GM18511 (cell line): ENCODE measurements at regions not wholly inside any gene's neighbourhood (a gene's known extent, or its start where the extent isn't known, plus 50 kb on each side); places are given as distances from the start of the nearest gene placed in this dataset.
"Not testable (repeated sequence)": the region's sequence is repeated elsewhere in the genome, so short reads cannot be mapped to it uniquely, and the experiment has no call there.

Source experiments
- ATAC-seq: cut with Tn5 transposase; IDR thresholded peaks from one replicate; pipeline ENCODE4 v1.9.1; 2021; ENCODE audit warnings: mild to moderate bottlenecking, moderate library complexity; ENCODE audit not compliant: unreplicated experiment

DNA sequence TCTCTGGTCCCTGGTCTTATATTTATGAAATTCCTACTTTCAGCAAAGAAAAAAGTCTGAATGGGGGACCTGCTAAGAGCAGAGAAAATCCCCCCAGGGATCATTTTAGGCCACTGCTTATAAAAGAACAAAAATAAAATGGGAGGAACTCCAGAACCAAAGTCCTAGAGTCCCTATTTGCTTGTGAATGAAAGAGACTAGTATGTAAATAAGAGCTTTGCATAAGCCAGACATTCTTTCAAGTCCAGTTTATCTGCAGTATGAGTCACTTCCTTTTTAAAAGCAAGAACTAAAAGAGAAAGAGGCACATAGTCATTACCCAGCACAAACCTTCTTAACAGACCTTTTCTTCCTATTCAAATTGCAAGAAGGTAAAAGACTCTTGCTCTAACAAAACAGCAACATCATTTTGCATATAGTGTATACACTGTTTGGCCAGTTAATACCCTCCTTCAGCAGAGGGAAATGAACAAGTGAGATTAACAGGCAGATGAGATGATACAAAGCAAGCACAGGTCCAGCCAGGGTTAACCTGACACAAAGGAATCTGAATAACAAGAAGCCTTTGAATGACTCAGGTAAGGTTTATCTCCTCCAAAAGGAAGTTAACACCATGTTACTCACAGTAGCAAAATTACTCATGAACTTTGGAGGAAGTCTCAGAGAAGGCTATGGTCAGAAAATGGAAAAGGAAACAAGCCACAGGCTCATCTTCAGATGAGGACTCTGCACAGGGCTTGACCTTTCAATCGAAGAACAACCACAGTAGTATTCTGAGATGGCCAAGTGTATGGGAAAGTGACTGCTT lies 87.3 kb downstream of the PHLDA1 start:
- peak; percentile 94 for ATAC-seq

DNA sequence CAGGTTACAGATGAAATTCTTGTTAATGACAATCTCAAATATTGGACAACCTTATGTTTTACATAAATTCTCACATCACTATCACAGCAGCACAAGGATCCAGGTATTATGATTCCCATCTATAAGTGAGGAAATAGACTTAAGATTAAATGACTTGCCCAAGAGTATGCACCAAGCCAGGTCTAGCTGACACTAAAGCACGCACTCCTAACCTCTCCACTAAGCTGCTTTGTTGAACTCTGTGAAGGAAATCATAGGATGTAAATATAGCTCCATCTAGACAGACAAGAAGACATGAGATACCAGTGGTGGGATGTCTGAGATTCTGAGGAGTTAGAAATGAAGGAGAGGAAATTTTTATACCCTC lies 87.9 kb downstream of the PHLDA1 start:
- ATAC-seq, result no peak

DNA sequence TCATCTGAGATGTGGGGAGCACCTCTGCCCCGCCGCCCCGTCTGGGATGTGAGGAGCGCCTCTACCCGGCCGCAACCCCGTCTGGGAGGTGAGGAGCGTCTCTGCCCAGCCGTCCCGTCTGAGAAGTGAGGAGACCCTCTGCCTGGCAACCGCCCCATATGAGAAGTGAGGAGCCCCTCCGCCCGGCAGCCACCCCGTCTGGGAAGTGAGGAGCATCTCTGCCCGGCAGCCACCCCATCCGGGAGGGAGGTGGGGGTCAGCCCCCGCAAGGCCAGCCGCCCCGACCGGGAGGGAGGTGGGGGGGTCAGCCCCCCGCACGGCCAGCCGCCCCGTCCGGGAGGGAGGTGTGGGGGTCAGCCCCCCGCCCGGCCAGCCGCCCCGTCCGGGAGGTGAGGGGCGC lies 89.9 kb downstream of the PHLDA1 start:
- ATAC-seq, result not testable (repeated sequence)

DNA sequence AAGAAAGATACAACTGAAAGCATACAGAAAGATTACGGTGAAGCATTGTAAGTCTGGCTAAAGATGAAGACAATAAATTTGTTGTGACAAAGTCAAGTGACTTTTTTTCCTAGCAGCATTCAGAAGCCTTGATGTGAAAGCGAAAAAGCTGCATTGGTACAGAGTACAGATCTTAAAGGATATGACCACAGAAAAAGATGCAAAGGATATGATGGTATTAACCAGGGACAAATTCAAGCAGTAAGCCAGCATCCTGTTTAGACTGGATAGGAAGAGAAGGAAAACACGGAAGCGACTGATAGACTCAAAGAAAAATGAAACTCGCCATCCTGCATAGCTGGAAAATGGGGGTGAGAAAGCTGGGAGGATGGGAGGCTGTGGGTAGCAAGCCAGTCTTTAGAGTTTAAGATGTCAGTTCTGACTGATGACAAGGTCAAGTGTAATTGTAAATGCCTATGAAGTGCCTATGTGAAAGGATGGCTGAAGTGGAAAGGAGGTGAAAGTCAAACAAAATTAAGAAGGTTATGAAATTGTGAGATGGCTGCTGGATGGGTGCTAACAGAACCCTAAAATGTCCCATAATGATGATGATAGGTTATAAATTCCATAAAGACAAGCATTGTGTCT lies 92.4 kb downstream of the PHLDA1 start:
- no peak for ATAC-seq

DNA sequence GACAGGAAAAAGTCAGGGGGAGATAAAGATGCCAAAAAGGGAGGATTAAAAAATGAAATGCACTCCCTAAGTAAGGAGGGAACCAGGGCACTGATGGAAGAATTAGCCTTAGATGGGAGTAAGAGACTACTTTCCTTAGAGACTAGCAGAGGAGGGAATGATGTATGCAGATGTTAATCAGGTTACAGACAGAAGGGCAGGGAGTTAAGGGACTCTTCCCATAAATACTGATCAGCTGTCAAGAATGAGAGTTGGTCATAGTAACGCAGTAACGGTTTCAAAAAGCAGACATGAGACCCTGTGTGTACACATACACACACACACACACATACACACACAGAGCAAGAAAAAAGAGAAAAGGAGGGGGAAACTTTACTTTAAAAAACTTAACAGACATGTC lies 93.4 kb downstream of the PHLDA1 start:
- ATAC-seq, result no peak

DNA sequence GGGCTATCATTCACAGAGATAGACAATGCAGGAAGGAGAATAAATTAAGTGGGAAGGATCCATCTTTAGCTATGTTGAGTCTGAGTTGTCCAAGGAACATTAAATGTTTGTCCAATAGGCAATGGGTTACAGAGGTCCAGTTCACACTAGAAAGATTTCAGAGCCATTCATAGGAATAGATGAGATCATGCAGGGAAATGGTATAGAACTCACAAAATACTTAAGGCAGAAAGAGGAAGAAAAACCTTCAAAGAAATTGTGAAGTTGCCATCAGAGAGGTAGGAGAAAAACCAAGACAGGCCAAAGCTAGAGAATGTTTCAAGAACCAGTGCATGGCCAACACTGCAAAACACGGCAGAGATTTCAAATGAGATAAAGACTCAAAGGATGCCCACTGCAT lies 94.1 kb downstream of the PHLDA1 start:
- no peak for ATAC-seq

DNA sequence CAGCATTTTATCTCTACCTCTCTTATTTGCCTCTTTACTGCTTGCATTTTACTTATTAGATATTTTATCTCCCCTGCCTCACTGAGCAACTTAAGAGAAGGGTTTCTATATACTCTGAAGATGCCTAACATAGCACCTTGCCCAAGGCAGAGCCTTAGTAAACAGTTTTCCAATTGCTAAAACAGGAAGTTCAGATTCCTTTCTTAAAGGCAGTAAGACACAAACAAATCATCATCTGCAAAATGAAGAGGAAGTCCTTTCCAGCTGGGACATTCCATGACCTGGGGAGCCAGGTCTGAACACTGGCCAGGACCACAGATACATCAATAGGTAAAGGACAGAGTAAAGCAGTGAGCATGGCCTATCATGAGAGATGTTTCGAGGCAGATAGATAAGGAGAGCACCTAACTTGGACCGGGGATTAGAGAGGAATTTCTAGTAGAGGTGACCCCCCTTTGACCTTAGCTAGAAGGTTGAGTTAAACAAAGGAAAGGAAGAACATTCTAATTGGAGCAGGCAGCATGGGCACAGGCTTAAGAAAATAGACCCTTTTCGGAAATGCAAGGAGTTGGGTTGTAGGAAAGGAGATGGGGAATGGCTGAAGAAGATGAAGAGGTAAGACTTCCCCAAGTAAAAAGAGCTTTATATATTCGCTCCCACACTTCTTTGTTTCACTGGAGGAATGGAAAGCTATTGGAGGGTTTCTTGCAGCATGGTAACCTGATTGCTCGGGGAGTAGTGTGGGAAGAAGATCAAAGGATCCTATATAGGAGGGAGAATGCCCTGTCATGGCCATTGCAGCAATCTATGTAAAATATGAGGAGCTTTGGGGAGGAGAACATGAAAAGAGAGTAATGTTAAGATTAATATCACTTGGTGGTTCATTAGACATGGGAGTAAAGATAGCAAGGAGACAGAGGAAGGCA lies 94.8 kb downstream of the PHLDA1 start:
- ATAC-seq, result no peak

DNA sequence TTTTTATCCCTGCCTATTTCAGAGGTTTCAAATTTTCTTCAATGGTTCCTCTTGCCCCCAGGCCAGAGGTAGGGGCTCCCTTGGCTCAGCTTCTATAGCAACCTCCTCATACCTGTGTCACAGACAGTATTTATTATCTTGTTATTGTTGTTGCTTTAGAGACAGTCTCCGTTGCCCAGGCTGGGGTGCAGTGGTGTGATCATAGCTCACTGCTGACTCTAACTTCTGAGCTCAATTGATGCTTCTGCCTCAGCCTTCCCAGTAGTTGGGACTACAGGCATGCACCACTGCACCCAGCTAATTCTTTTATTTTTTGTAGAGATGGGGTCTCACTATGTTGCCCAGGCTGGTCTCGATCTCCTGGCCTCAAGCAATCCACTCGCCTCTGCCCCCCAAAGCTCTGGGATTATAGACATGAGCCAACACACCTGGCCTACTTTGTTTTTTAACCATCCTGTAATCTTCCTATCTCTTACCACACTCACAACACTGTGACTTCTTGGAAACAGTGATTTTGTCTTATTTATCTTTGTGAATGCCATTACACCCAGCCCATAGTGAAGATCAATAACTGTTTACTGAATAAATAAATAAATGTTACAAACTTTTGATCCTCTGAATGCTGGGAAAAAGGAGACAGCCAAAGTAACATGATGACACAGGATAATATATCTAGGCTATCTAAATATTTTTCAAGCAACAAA lies 95.9 kb downstream of the PHLDA1 start:
- no peak for ATAC-seq

DNA sequence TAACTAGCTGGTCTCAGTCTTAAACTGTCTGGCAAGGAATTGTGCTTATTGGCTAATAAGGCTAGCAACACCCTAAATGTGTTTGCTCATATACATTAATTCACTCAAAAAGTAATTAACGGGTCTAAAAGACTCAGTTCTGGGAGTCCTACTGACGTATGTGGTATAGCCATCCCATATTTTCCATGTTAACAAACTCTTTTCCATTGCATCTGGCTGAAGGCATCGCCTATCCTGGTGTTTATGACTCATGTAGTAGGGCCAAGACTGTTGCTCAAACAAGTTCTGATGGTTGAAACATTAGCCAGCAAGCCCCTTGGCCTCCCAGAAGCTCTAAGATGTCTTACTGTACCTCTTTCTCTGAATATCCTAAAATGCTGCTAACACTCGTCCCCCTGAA lies 98.5 kb downstream of the PHLDA1 start:
- ATAC-seq, result no peak

DNA sequence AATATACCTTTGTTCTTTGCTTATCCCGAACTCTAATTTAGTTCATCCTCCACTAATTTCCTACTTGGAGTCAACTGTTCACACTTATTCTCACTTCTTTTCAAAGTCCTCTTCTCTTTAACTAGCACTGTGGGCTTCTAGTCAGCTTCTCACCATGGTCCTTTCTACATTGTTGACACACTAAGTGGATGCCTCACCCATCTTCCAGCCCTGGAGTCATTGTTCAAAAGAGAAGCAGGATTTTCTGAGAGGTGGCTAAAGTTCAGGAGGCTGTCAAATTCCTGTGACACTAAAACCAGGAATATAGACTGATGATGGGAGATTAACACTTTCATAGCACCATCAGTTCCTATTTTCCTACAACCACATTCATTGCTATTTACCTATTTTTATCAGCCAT lies 99.3 kb downstream of the PHLDA1 start:
- ATAC-seq, result no peak

DNA sequence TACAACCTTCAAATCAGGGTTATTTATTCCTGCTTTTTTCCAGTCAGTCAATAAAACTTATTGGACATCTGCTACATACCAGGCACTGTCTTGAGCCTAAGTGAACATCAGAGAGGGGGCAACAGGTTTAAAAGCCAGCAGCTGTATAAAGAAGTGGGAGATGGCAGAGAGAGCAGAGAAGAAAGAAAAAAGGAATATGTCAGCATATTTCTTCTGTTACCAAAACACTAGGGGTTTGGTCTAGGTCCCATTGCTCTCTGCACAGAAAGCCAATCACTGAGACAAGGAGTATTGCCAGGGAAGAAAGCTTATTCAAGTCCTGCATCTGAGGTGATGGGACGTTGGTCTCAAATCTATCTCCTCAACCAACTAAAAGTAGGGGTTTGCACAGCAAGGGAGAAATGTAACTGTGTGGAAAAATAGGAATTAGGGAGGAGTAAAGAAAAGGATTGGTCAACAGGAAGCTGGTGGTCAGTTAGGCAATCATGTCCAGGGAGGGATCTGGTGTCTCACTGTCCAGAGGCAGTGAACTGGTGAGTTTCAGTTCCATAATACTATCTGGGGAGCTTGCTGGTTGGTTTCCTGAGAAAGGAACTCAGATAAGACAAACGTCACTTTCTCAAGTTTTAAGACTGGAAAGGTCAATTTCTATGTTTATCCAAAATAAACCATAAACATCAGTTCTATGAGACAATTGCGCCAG lies 107.5 kb downstream of the PHLDA1 start:
- ATAC-seq, result no peak

DNA sequence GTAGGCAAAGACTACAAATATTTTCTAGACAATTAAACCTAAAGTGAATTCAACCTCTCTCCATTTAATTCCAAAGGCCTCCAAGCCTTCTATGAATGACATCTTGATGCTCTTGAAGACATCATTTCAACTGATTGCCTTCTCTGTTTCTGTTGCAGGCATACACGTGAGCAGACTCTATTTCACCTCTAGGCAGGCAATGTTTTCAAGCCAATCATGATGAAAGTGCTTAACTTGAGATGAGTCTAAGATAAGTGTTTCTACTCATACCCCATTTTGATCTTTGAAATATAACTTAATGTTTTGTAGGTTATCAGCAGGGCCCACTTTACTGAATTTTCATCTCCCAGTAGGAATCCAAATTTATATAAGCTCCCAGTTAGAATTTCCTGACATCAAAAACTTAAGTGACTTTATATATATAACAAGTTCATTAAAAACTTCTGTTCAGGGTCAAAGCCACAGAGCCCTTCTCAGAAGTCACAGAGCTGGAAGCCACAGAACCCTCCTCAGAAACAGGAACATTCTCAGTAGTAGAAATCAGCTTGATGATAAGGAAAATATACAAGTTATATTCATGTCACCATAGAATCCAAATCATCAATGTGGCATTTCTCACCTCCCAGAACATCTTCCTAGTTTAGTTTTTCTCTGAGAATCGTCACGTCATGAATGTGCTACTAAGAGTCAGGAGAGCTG lies 108.5 kb downstream of the PHLDA1 start:
- no peak for ATAC-seq

DNA sequence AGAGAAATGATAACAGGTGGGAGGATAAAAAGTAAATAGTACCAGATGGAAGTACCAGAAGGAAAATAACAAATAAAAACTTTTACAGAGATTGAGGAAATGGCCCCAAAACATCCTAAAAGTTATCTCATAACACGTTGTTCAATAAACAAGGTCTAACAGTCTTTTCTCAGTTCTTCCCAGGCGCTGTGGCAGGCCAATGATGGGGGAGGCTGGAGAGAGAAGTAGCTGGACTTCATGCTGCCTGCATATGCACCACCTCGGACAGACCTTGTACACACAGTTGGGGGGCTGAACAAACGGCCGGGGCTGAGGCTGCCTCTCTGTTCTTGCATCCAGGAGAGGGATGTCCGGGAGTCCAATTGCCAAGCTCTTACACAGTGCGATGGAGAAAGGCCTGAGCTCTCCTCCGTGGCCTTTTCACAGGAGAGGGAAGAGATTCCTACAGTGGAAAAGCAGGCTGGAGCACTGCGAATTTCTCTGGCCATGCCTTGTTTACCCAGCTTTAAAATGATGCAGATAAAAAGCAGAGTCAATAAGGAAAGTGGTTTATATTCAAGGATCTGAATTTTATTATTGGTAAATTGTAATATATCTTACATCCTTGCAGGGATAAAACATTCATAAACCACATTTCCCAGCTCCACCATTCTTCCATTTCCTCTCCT lies 109.8 kb downstream of the PHLDA1 start:
- ATAC-seq, result no peak

DNA sequence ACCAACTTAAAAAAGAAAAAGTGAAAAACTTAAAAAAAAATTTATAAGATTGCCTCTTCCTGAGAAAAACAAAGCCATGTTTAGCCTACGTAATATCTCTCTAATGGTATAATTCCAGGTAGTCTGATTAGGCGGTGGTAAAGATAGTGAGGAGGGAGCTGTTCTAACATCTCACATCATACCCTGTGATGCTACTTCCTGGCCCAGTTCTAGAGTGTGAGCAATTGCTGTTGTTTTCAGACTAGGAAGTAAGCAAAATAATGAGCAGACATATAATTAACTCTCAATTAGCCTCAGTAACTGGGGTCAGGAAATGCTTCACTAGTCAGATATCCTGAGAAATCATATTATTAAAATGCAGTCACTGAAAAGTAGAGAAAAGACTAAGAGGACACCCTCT lies 113.9 kb downstream of the PHLDA1 start:
- ATAC-seq, result no peak

DNA sequence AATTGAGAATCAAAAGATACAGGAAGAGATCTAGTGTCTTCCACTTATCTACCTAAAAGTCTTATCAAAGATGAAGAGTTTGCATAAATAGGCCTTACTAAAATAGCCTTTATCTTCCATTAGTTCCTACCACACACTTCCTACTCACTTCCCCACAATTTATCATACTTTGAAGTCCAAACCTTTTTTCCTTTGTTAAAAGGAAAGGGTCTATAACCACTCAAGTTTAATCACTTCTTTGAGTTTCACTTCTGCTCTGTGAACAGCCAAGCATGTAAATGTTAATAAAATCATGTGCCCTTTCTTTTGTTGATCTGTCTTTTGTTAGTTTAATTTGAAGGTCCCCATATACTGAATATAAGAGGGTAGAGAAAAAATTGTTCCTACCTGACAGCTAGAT lies 114.5 kb downstream of the PHLDA1 start:
- peak; percentile 89 for ATAC-seq

DNA sequence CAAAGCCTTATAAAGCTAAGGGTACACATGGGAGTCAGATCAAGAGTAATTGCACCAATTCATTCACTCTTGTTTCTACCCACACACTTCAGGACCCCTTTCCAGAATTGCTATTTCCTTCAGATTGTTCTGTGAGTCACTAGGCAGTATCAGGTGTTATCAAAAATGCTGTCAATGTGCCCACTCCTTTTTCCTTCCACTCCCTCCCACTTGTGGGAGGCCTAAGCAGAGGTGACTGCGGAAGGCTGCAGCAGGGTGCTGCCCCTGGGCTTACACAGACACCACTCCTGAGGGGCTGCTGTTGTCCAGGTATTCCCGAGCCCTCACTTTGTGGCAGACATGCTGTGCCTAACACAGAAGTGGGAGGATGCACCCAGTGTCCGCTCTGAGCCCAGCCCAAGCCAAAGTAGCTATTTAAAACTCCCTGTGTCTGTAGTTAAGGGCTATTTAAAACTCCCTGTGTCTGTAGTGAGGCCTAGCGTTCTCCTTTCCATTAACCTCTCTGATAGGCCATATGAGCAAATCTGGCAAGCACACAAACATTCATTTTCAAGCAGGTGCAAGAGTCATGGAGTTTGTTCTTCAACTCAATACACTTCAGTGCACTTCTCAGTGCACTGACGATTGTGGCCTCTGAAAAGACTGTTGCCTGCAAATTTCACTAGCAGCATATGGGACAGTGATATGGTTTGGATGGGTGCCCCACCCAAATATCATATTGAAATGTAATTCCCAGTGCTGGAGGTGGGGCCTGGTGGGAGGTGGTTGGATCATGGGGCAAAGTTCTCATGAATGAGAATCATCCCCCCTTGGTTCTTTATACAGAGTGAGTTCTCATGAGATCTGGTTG lies 117.8 kb downstream of the PHLDA1 start:
- no peak for ATAC-seq

DNA sequence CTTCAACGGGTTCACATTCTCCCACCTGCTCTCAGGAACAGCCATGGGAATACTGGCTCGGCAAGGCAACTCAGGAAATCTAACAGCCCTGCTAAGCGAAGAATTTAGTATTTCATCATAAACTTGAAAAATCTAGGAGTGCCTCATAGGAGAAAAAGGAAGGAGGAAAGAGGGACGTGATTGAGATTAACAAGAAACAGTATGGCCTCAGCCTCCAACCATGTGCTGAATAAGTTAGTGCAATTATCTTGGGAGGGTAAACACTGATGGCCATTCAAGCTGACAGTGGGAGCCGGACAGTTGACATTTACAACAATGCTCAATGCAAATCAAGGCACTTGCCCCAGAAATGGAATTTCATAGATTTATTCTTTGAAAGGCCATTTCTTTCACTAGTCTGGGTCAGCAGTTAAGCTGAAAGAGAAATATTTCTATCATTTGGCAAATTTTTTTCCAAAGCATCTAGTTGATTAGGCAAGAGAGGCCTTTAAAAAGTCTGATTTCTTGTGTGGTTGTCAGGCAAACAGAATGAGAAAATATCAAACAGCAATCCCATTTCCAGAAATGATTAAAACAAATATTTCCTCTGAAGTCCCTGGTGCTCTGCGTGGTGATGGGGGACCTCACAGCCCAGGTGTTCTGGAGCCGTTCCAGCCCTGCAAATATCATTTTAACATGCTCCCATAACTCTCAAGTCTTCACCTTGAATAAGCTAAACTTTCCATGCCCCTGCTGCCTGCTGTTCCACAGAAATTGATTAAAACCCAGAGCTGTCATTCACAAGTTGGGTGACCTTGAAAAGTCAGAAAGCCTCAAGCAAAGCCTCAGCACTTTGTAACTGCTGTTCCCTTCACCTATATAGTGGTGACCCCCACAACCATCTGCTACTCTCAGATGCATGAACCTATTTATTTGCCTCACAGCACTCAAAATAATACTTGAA lies 121.6 kb downstream of the PHLDA1 start:
- ATAC-seq, result no peak
